IMR-90 (cell line): ENCODE measurements at regions not wholly inside any gene's neighbourhood (a gene's known extent, or its start where the extent isn't known, plus 50 kb on each side); places are given as distances from the start of the nearest gene placed in this dataset.

ENCODE experiments used
- ATAC-seq: fragments of 200-7000 bp; cut with Tn5 transposase; 2 replicates; pipeline ENCODE4 v1.9.1; 2020; ENCODE audit warnings: low read depth, mild to moderate bottlenecking, moderate library complexity
- BruUV-seq: library from RNA; stranded (reverse); fragments of 400-500 nt; replicated peaks from 2 replicates; lab custom pipeline; 2021; lab: Mats Ljungman, UMichigan
- CTCF ChIA-PET: fragments of 300-600 bp; formaldehyde crosslinking; extraction: SDS; loops from one replicate; lab custom pipeline; 2021; ENCODE audit warnings: antibody characterized with exemption; lab: Yijun Ruan, JAX
- POLR2A ChIA-PET: fragments of 300-600 bp; sonication (Branson Sonifier 250); formaldehyde crosslinking; loops from one replicate; lab custom pipeline; 2022; ENCODE audit warnings: antibody characterized with exemption; ENCODE audit not compliant: unreplicated experiment; lab: Charles Lee
- DNase-seq: peaks from one replicate; pipeline ENCODE4 v3.0.0; 2013
- H2AFZ ChIP-seq: replicated peaks from 2 replicates; pipeline ENCODE3; 2013; ENCODE audit warnings: low read length, mild to moderate bottlenecking; ENCODE audit not compliant: poor library complexity
- H2AK5ac ChIP-seq: 2 replicates; pipeline ENCODE4 v1.6.1; 2013; ENCODE audit warnings: low read depth, low read length, inconsistent platforms
- H2AK9ac ChIP-seq: replicated peaks from 2 replicates; pipeline ENCODE3; 2013; ENCODE audit warnings: mild to moderate bottlenecking, low read depth, low read length, moderate library complexity; ENCODE audit not compliant: poor library complexity
- H2BK120ac ChIP-seq: 2 replicates; pipeline ENCODE4 v1.6.1; 2013; ENCODE audit warnings: low read depth, low read length, inconsistent platforms
- H2BK15ac ChIP-seq: 3 replicates; pipeline ENCODE4 v1.6.1; 2013; ENCODE audit warnings: low read depth, low read length, inconsistent platforms
- H2BK20ac ChIP-seq: 2 replicates; pipeline ENCODE4 v1.6.1; 2013; ENCODE audit warnings: low read depth, mild to moderate bottlenecking, inconsistent platforms, low read length, moderate library complexity
- H2BK5ac ChIP-seq: 2 replicates; pipeline ENCODE4 v1.6.1; 2013; ENCODE audit warnings: mild to moderate bottlenecking, low read depth, low read length, inconsistent platforms; ENCODE audit not compliant: poor library complexity, severe bottlenecking
- H3K14ac ChIP-seq: replicated peaks from 2 replicates; pipeline ENCODE4 v1.6.1; 2013; ENCODE audit warnings: low read depth, low read length, inconsistent platforms
- H3K18ac ChIP-seq: 2 replicates; pipeline ENCODE4 v1.6.1; 2013; ENCODE audit warnings: low read depth, low read length, control low read depth
- H3K23ac ChIP-seq: 2 replicates; pipeline ENCODE4 v1.6.1; 2013; ENCODE audit warnings: low read depth, low read length, inconsistent platforms
- H3K27ac ChIP-seq: 2 replicates; pipeline ENCODE4 v1.5.1; 2013; ENCODE audit warnings: mild to moderate bottlenecking, control low read depth, low read length; ENCODE audit not compliant: insufficient read depth
- H3K27me3 ChIP-seq: 2 replicates; pipeline ENCODE4 v1.6.1; 2013; ENCODE audit warnings: low read length; ENCODE audit not compliant: control insufficient read depth, insufficient read depth
- H3K36me3 ChIP-seq: 2 replicates; pipeline ENCODE4 v1.6.1; 2013; ENCODE audit warnings: low read length, mixed read lengths; ENCODE audit not compliant: control insufficient read depth, insufficient read depth
- H3K4ac ChIP-seq: 2 replicates; pipeline ENCODE4 v1.6.1; 2013; ENCODE audit warnings: low read depth, low read length, inconsistent platforms
- H3K4me1 ChIP-seq: 2 replicates; pipeline ENCODE4 v1.6.1; 2013; ENCODE audit warnings: low read length, mixed read lengths; ENCODE audit not compliant: control insufficient read depth, insufficient read depth
- H3K4me2 ChIP-seq: 2 replicates; pipeline ENCODE4 v1.6.1; 2013; ENCODE audit warnings: low read depth, mild to moderate bottlenecking, control low read depth, low read length, moderate library complexity
- H3K4me3 ChIP-seq: 2 replicates; pipeline ENCODE4 v1.5.1; 2013; ENCODE audit warnings: low read depth, mild to moderate bottlenecking, control low read depth, low read length, moderate library complexity; ENCODE audit not compliant: insufficient read depth
- H3K56ac ChIP-seq: 2 replicates; pipeline ENCODE4 v1.6.1; 2013; ENCODE audit warnings: low read length, inconsistent platforms; ENCODE audit not compliant: insufficient read depth; ENCODE audit errors: extremely low read depth
- H3K79me1 ChIP-seq, 2 experiments: 2 replicates each; pipeline ENCODE4 v1.6.1; 2013; ENCODE audit warnings: low read length in 2 of 2, inconsistent platforms in 1 of 2, low read depth in 1 of 2
- H3K9ac ChIP-seq: 2 replicates; pipeline ENCODE4 v1.6.1; 2013; ENCODE audit warnings: low read depth, low read length, control low read depth
- H3K9me1 ChIP-seq: 2 replicates; pipeline ENCODE4 v1.6.1; 2013; ENCODE audit warnings: low read length, inconsistent platforms; ENCODE audit not compliant: insufficient read depth
- H3K9me3 ChIP-seq: 2 replicates; pipeline ENCODE4 v1.6.1; 2013; ENCODE audit warnings: low read length; ENCODE audit not compliant: control insufficient read depth, insufficient read depth
- H4K20me1 ChIP-seq: 2 replicates; pipeline ENCODE4 v1.6.1; 2013; ENCODE audit warnings: low read length, inconsistent platforms; ENCODE audit not compliant: insufficient read depth
- H4K5ac ChIP-seq: 2 replicates; pipeline ENCODE4 v1.6.1; 2013; ENCODE audit warnings: mild to moderate bottlenecking, low read depth, low read length, control low read depth
- H4K8ac ChIP-seq, 2 experiments: 2 replicates each; pipeline ENCODE4 v1.6.1; 2013; ENCODE audit warnings: low read depth in 2 of 2, low read length in 2 of 2, control low read depth in 1 of 2, inconsistent platforms in 1 of 2
- H4K91ac ChIP-seq: 2 replicates; pipeline ENCODE4 v1.6.1; 2013; ENCODE audit warnings: low read depth, low read length, inconsistent platforms; ENCODE audit not compliant: insufficient read depth
- CHD1 ChIP-seq: IDR thresholded peaks from 2 replicates; pipeline ENCODE4 v1.6.1; 2012; ENCODE audit warnings: low read depth, low read length, improper control_type of control experiment
- CTCF ChIP-seq: conservative IDR thresholded peaks from 2 replicates; pipeline ENCODE4 v1.5.1; 2012; ENCODE audit warnings: mild to moderate bottlenecking, low read depth, low read length, improper control_type of control experiment
- FOS ChIP-seq: fragments of 150-350 bp; IDR thresholded peaks from 2 replicates; pipeline ENCODE4 v1.6.1; 2016; ENCODE audit warnings: low read depth, low read length
- MXI1 ChIP-seq: IDR thresholded peaks from 2 replicates; pipeline ENCODE4 v1.6.1; 2012; ENCODE audit warnings: low read depth, mild to moderate bottlenecking, low read length, moderate library complexity, borderline replicate concordance
- NFE2L2 ChIP-seq: fragments of 150-350 bp; IDR thresholded peaks from 2 replicates; pipeline ENCODE4 v1.6.1; 2016; ENCODE audit warnings: low read depth, mild to moderate bottlenecking, low read length
- POLR2A ChIP-seq: IDR thresholded peaks from 2 replicates; pipeline ENCODE4 v1.6.1; 2012; ENCODE audit warnings: mild to moderate bottlenecking, low read depth, low read length
- USF2 ChIP-seq: fragments of 150-350 bp; IDR thresholded peaks from 2 replicates; pipeline ENCODE4 v1.6.1; 2017; ENCODE audit warnings: mild to moderate bottlenecking, antibody characterized with exemption, low read length, low read depth
- WGBS, 2 experiments: methylation state at CpG; one replicate each; pipeline versions ENCODE4 v1.1.5 to v1.1.7; 2013; ENCODE audit warnings: missing lambda C conversion rate in 2 of 2; ENCODE audit not compliant: insufficient read length in 1 of 2; ENCODE audit errors: extremely low coverage in 2 of 2; 5-methylcytosine and 5-hydroxymethylcytosine counted together
- dilution Hi-C: fragments of 300-500 bp; cut with HindIII; formaldehyde crosslinking; loops from one replicate; pipeline ENCODE4 v1.14.3; 2018; ENCODE audit warnings: low sequenced_read_pairs; ENCODE audit not compliant: unreplicated experiment
- in situ Hi-C: fragments of 300-500 bp; cut with MboI; formaldehyde crosslinking; loops from 3 replicates; pipeline ENCODE4 v1.14.3; 2019; ENCODE audit warnings: low sequenced_read_pairs, inconsistent platforms, mixed read lengths
- intact Hi-C: fragments of 100-400 bp; cut with micrococcal nuclease; formaldehyde crosslinking; loops from 2 replicates; pipeline ENCODE4 v1.10.0; 2022

- intact Hi-C loops = no loop called here
- Histone ChIP-seq H2AK5ac (no peak overlapping the region), H3K9me1 (peaks cover 4% of the 10 kb centered on the region; the same call in 1 of the 2 replicates), H3K4ac (peak overlapping the region; percentile 35; the same call in 1 of the 2 replicates), H4K20me1 (no peaks in the 10 kb centered on the region), H3K27ac (no peak overlapping the region), H3K56ac (no peak overlapping the region), H2BK5ac (peak overlapping the region; percentile 3), H3K23ac (no peak overlapping the region; the same call in 1 of the 2 replicates), H3K4me1 (peaks cover 1% of the 10 kb centered on the region; the same call in 1 of the 2 replicates), H3K4me2 (no peak overlapping the region), H3K9me3 (no peaks in the 10 kb centered on the region), H2BK15ac (peak overlapping the region; percentile 18; the same call in 1 of the 3 replicates), H3K27me3 (no peaks in the 10 kb centered on the region), H4K8ac (peak overlapping the region; percentile 73 to 89), H3K4me3 (no peak overlapping the region), H2BK20ac (peak overlapping the region; percentile 10; the same call in 1 of the 2 replicates), H3K18ac (peak overlapping the region; percentile 12), H4K5ac (peak overlapping the region; percentile 66), H3K79me1 (no peaks in the 10 kb centered on the region), H3K14ac (peak overlapping the region; percentile 51), H3K36me3 (no peaks in the 10 kb centered on the region), H3K9ac (0 out of 2 replicates have a peak overlapping the region, but pooled peaks have one; percentile 17), H2AFZ (peak overlapping the region; percentile 46), H4K91ac (0 out of 2 replicates have a peak overlapping the region, but pooled peaks have one; percentile 63), H2BK120ac (peak overlapping the region; percentile 66), H2AK9ac (no peak overlapping the region)
- peak; percentile 91 for ATAC-seq
- in situ Hi-C loops = no loop called here
- no TSS peak for BruUV-seq
- DNase-seq = peak; percentile 53
- TF ChIP-seq MXI1 = no peak
- no peak for TF ChIP-seq CHD1
- TF ChIP-seq CTCF = no peak
- no peak for TF ChIP-seq FOS
- no peak for TF ChIP-seq POLR2A
- no peak for TF ChIP-seq USF2
- TF ChIP-seq NFE2L2 = no peak
- POLR2A ChIA-PET = interaction anchor here (0.6 kb wide), 2 partner anchors 12 to 133 kb away, joined by 5 to 6 read pairs; no protein-coding TSS in a partner anchor
- dilution Hi-C loops = no loop called here
- CTCF ChIA-PET = no interaction called here
- no CpG with 5 or more reads among the region's 6 CpGs for WGBS, 2 experiments
Observed at GRCh38 chr4:17276776-17277175, 235.1 kb downstream of the QDPR start.
